Umbilical cord (tissue), 1 donor: ENCODE measurements at regions not wholly inside any gene's neighbourhood (a gene's known extent, or its start where the extent isn't known, plus 50 kb on each side); places are given as distances from the start of the nearest gene placed in this dataset.

ENCODE experiments used
- DNase-seq: peaks from one replicate; pipeline ENCODE4 v3.0.0-alpha.2; 2015; ENCODE audit warnings: low spot score

- no peak for DNase-seq
These were observed 65.5 kb upstream of the BHLHE23 start for GRCh38 chr20:63072231-63072791.

DNA sequence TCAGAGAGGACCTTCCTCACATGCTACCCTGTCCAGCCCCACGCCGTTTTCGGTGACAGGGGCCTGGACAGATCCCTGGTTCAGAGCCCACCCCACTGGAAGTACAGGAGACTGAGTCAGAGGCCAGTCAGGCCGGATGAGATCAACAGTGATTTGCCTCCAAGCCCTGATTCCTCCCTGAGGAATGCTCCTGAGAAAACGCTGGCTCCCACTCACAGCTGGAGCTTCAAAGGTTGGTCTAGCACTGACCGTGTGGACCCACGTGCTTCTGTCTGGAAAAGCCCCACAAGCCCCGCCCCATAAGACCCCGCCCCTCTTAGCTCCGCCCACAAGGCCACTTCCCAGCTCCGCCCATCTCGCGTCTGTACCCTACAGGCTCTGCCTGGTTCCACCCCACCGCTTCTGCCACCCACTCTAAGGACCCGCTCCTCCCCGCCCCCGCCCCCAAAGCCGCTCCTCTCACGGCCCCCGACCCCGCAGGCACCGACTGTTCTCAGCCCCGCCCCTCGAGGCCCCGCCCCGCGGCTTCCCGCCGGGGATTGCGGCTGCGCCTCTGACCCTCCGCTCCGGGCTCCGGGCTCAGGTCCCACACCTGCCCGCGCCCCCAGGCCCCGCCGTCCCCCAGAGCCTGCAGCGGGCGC lies 64.9 kb upstream of the BHLHE23 start:
- no peak for DNase-seq

DNA sequence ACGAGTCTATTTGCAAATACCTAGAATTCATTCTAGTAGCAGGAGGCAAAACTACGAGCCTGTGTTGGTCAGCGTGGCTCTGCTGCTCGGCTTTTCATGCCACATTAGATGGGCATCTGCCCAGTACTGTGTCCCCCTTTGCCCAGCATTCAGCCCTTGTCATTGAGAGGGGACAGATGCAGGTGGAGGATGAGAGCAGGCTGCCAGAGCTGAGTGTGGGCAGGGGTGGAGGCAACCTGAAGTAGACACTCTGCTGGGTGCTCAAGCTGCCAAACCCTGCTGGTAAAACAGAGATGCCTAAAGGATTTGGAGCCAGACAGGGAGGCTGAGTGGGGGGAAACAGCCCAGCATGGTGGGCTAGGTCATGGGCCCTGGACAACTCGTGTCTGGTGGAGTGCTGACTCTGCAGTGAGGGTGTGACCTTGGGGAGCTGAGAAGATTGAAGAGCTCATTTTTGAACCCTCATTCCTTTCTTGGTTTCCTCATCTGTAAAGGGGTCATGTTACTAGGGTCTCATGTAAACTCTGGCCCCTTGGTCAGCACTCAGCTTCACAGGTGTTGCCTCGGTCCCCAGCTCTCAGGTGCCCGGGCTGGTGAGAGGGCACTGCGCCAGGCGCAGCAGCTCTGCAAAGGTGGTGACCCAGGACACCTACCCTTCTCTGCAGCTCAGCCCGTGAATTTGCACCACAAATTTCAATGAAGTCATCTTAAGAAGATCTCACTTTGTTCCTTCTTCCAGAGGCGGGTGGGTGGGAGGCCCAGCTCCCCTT lies 64.2 kb upstream of the BHLHE23 start:
- DNase-seq, result no peak

- no peak for DNase-seq
These were observed 63.5 kb upstream of the BHLHE23 start for GRCh38 chr20:63070301-63070625.

DNA sequence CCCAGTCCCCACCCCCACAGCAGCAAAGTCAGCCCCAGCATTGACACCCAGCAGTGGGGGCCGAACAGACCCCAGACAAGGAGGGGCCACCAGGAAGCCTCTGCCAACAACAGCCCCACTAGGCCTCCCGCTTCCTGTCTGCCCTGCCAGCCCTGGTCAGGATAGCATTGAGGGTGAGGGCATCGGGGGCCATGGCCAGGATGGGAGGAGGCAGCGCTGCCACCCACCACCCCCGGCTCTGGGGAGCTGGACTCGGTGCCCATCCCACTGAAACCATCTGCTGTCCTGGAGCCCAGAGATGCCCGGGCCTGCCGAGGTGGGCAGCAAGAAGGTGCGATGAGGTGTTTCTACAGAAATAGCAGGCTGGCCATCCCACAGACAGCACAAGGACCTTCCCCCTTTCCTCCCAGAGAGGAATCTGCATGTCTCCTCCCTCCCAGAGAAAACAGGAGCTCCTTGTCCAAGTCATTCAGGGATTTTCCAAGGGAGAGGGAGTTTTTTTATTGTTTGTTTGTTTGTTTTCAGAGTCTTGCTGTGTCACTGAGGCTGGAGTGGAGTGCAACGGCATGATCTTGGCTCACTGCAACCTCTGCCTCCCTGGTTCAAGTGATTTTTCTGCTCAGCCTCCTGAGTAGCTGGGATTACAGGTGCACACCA lies 62.1 kb upstream of the BHLHE23 start:
- DNase-seq, result no peak

GRCh38 chr20:63067721-63068560 lies 61.2 kb upstream of the BHLHE23 start:
- DNase-seq, result no peak

GRCh38 chr20:63067266-63067635 lies 60.5 kb upstream of the BHLHE23 start:
- DNase-seq, result no peak

DNA sequence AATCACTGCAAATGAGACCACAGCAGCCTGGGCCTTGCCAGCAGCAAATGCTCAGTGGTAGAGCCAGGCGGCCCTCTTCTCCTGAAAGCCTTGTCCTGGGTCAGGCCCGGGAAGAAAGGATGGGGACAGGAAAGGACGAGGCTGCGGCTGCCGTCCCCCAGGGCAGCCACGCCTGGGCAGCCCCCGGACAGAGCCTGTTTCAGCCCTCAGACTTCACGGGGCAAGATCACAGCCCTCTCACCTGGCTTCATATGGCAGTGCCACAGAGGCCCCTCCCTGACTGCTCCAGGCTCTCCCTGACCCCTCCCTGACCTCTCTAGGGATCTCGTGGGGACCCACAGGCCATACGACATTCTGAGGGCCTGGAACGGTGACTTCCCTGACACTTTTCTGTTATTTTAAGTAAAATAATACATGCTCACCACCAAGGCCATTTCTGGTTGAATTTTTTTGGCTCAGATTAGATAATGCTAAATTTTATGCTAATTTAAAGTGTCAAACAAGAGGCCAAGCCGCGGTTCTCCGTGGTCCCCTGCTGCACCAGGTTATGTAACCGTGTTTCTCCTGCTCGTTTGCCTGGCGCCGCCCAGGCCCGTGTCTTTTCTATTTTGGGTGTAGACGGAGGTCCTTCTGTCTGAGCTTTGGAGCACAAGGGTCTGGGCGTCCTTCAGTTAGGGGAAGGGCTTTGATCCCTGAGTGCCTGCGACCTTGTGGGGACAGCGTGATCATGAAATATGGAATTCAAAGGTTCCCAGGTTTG lies 59.9 kb upstream of the BHLHE23 start:
- no peak for DNase-seq

GRCh38 chr20:63065911-63066310 lies 59.1 kb upstream of the BHLHE23 start:
- no peak for DNase-seq

GRCh38 chr20:63064745-63065711 lies 58.3 kb upstream of the BHLHE23 start:
- DNase-seq, result no peak

GRCh38 chr20:63064310-63064709 lies 57.5 kb upstream of the BHLHE23 start:
- no peak for DNase-seq

GRCh38 chr20:63062188-63063140 lies 55.7 kb upstream of the BHLHE23 start:
- no peak for DNase-seq

DNA sequence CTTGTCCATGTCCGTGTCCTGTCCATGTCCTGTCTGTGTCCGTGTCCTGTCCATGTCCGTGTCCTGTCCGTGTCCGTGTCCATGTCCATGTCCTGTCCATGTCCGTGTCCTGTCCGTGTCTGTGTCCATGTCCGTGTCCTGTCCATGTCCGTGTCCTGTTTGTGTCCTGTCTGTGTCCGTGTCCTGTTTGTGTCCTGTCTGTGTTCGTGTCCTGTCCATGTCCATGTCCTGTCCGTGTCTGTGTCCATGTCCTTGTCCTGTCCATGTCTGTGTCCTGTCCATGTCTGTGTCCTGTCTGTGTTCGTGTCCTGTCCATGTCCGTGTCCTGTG lies 55.0 kb upstream of the BHLHE23 start:
- DNase-seq, result no peak

GRCh38 chr20:63061051-63061770 lies 54.4 kb upstream of the BHLHE23 start:
- DNase-seq, result no peak

DNA sequence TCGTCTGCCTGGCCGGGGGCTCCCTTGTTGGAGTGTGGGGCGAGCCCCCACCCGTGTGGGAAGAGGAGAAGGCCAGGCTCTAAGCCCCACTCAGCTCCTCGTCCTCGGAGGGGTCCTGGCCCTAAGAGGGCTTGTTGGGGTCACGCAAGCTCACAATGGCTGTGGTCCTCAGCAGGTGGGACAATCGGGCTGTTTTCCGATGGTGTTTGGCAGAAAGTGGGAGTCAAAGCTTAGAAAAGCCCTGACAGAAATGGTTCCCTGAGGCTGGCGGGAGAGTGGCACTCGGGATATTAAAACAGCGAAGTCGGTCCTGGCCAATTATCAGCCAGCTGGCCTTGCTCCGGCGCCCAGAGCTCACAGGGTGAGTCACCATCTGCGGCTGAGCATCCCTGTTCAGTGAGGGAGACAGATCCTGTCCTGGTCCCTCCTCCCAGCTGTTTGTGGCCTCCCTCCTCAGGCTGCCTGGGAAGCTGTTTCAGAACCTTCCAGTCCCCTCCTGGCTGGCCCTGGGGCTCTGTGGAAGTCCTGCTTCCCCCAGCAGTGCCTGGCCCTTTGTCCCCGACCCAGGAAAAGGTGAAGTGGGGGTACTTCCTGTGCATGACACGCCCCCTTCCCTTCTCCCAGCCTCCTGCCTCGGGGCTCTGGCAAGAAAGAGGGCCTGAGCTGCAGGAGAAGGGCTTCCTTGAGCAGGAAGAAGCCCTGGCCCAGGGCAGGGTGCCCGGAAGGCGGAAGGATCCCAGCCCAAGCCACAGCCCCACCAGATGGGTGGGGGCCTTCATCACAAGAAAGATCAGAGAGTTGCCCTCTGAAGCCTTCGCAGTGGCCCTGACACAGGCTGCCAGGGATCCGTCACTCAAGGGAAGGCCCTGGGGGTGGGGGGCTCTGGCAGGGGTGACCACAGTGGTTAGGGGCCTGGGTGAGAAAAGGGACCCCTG lies 53.6 kb upstream of the BHLHE23 start:
- peak; percentile 17 for DNase-seq

- no peak for DNase-seq
These were observed 52.9 kb upstream of the BHLHE23 start for GRCh38 chr20:63059684-63060056.

DNA sequence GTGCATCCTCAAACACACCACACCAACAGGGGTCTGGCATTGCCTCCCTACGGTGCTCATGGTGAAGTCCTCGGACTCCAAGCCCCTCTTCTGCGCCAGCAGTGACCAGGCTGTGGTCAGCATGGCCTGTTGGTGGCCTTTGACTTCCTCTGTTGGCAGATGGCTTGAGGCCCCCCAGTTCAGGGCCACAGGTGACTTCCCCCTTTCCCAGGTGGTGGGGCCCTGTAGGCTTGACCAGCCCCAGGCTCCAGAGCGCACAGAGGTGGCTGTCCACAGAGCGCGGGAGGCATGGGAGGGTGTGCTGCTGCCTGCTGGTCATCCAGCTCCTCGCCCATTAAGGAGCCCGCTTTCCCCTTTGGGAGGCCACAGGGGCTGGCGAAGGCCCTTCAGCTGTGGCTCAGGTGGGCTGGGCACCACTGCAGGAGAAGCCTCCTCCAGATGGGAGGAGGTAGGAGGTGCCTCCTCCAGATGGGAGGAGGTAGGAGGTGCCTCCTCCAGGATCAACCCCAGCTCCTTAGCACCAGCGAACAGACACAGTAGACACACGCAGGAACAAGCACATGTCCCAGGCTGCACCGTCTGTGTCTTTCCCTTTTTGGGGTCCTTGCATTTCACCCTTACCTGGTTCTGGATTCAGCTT lies 52.1 kb upstream of the BHLHE23 start:
- DNase-seq, result no peak
